ENCODE measurements at regions not wholly inside any gene's neighbourhood (a gene's known extent, or its start where the extent isn't known, plus 50 kb on each side); places are given as distances from the start of the nearest gene placed in this dataset.

- TF ChIP-seq POLR2A (IDR thresholded peaks at IDR 0.05) = no peak
- TF ChIP-seq CTCF (IDR thresholded peaks at IDR 0.05) = no peak
- TF ChIP-seq EP300 (IDR thresholded peaks at IDR 0.05) = no peak
Measured at GRCh38 chr14:76643887-76644286, 117.4 kb upstream of the VASH1 start.

Measured in tibial nerve (tissue), 4 donors.